ENCODE measurements at regions not wholly inside any gene's neighbourhood (a gene's known extent, or its start where the extent isn't known, plus 50 kb on each side); places are given as distances from the start of the nearest gene placed in this dataset.

DNA sequence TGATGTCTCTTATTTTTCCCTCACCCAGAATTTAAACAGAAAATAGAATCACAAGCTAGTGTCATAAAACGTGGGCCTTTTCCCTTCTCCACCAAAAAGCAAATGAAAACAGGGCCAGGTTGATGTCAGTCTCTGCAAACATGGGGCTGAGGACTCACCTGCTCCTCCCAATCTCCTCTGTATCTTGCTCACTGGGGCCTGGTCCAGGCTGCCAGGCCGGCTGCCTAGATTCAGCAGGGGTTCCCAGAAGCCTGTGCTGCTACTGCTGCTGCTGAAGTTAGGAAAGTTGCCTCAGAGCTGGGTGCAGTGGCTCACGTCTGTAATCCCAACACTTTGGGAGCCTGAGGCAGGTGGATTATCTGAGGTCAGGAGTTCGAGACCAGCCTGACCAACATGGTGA is 84.3 kb downstream of the PCDH1 start:
- DNase-seq (no peak), ATAC-seq (ENCODE audit: insufficient read depth, low FRiP score) (no peak)
- H3K9me3 ChIP-seq (ENCODE audit: control insufficient read depth in 4 of 4, insufficient read depth in 3 of 4, low read length in 3 of 4), result no peaks in the 10 kb centered on the region
- no peaks in the 10 kb centered on the region for H3K27me3 ChIP-seq (ENCODE audit: control insufficient read depth in 3 of 3, insufficient read depth in 3 of 3, low read length in 2 of 3)
- no peaks in the 10 kb centered on the region for H3K4me1 ChIP-seq (ENCODE audit: control insufficient read depth in 5 of 5, insufficient read depth in 5 of 5, low read length in 5 of 5)
- TF ChIP-seq, protein P1, sequence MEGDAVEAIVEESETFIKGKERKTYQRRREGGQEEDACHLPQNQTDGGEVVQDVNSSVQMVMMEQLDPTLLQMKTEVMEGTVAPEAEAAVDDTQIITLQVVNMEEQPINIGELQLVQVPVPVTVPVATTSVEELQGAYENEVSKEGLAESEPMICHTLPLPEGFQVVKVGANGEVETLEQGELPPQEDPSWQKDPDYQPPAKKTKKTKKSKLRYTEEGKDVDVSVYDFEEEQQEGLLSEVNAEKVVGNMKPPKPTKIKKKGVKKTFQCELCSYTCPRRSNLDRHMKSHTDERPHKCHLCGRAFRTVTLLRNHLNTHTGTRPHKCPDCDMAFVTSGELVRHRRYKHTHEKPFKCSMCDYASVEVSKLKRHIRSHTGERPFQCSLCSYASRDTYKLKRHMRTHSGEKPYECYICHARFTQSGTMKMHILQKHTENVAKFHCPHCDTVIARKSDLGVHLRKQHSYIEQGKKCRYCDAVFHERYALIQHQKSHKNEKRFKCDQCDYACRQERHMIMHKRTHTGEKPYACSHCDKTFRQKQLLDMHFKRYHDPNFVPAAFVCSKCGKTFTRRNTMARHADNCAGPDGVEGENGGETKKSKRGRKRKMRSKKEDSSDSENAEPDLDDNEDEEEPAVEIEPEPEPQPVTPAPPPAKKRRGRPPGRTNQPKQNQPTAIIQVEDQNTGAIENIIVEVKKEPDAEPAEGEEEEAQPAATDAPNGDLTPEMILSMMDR (IDR thresholded peaks at IDR 0.05; ENCODE audit: control extremely low read depth, extremely low read depth), result no peak
- H3K4me3 ChIP-seq, result no peak overlapping the region
- no peak overlapping the region for H3K27ac ChIP-seq (ENCODE audit: low read depth in 1 of 2, low read length in 1 of 2)
- no peaks in the 10 kb centered on the region for H3K36me3 ChIP-seq (ENCODE audit: control insufficient read depth in 4 of 4, insufficient read depth in 4 of 4, low read length in 4 of 4)
- WGBS, 2 donors, result 75 to 81% methylated on average over 4 of the region's 4 CpGs
- no peak overlapping the region for H3K9ac ChIP-seq (ENCODE audit: insufficient read depth in 1 of 2, low read length in 2 of 2)

DNA sequence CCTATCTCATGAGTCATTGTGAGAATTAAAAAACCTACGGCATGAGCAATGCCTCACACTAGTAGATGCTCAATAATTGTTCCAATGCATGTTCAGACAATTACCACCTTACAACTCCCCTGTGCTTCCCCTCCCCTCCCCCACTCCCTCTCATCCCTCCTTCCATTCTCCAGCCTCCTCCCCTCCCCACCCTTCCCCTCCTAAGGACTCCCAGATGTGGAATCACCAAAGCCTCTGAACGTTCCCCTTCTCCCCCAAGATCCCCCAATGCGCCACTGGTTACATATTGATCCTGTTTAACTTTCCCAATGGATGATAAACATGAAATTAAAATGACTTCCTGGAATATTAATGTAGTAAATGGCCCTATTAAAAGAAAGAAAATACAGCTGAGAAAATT is 84.8 kb downstream of the PCDH1 start:
- Histone ChIP-seq H3K9ac (ENCODE audit: insufficient read depth in 1 of 2, low read length in 2 of 2) (no peak overlapping the region), H3K9me3 (ENCODE audit: control insufficient read depth in 4 of 4, insufficient read depth in 3 of 4, low read length in 3 of 4) (no peaks in the 10 kb centered on the region), H3K4me3 (no peak overlapping the region), H3K27ac (ENCODE audit: low read depth in 1 of 2, low read length in 1 of 2) (no peak overlapping the region), H3K36me3 (ENCODE audit: control insufficient read depth in 4 of 4, insufficient read depth in 4 of 4, low read length in 4 of 4) (no peaks in the 10 kb centered on the region), H3K4me1 (ENCODE audit: control insufficient read depth in 5 of 5, insufficient read depth in 5 of 5, low read length in 5 of 5) (no peaks in the 10 kb centered on the region), H3K27me3 (ENCODE audit: control insufficient read depth in 3 of 3, insufficient read depth in 3 of 3, low read length in 2 of 3) (no peaks in the 10 kb centered on the region)
- TF ChIP-seq, protein P1 (IDR thresholded peaks at IDR 0.05; ENCODE audit: control extremely low read depth, extremely low read depth), result no peak
- 78 to 88% methylated on average over 3 of the region's 3 CpGs for WGBS, 2 donors
- ATAC-seq (ENCODE audit: insufficient read depth, low FRiP score) (no peak), DNase-seq (no peak)

DNA sequence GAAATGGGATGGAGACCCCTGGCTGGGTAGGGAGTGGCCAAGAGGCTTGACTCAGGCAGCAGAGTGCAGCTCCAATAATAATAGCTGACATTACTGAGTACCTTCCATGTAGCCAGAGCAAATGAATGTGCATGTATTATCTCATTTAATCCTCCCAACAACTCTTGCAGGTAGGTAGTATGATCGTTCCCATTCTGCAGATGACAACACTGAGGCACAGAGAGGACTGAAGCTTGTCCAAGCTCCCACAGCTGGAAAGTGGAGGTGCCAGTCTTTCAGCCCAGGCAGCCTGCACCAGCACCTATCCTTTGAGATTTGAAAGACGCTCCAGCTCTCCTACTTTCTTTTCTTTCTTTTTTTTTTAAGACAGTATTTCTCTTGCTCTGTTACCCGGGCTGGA is 87.6 kb downstream of the PCDH1 start:
- H3K27me3 ChIP-seq (ENCODE audit: control insufficient read depth in 3 of 3, insufficient read depth in 3 of 3, low read length in 2 of 3), result no peaks in the 10 kb centered on the region
- TF ChIP-seq, protein P1 (IDR thresholded peaks at IDR 0.05; ENCODE audit: control extremely low read depth, extremely low read depth), result no peak
- DNase-seq (no peak), ATAC-seq (ENCODE audit: insufficient read depth, low FRiP score) (no peak)
- no peak overlapping the region for H3K27ac ChIP-seq (ENCODE audit: low read depth in 1 of 2, low read length in 1 of 2)
- H3K9ac ChIP-seq (ENCODE audit: insufficient read depth in 1 of 2, low read length in 2 of 2), result no peak overlapping the region
- peaks cover 0 to 3% (median 0%) of the 10 kb centered on the region in 5 donors for H3K4me1 ChIP-seq (ENCODE audit: control insufficient read depth in 5 of 5, insufficient read depth in 5 of 5, low read length in 5 of 5)
- 86 to 87% methylated on average over 3 of the region's 3 CpGs for WGBS, 2 donors
- H3K9me3 ChIP-seq (ENCODE audit: control insufficient read depth in 4 of 4, insufficient read depth in 3 of 4, low read length in 3 of 4), result no peaks in the 10 kb centered on the region
- H3K36me3 ChIP-seq (ENCODE audit: control insufficient read depth in 4 of 4, insufficient read depth in 4 of 4, low read length in 4 of 4), result no peaks in the 10 kb centered on the region
- no peak overlapping the region for H3K4me3 ChIP-seq

DNA sequence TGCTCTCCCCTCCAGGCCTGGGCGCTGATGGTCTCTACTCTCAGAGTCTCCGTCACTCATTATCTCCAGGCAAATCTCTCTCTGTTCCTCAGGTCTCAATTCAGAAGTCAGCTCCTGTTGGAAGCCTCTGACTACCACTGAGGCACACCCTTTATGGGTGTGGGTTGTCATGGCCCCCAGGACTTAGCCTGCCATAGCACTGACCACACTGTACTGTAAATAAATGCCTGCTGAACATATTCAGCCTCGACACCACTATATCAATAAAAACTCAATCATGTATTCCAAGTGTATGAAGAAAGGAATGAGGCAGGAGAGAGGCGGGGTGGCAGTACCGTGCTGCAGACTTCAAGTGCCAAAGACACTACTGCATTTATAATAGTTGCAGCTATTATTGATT is 88.9 kb downstream of the PCDH1 start:
- no peak overlapping the region for H3K27ac ChIP-seq (ENCODE audit: low read depth in 1 of 2, low read length in 1 of 2)
- H3K9ac ChIP-seq (ENCODE audit: insufficient read depth in 1 of 2, low read length in 2 of 2), result no peak overlapping the region
- DNase-seq, result no peak
- no peak for ATAC-seq (ENCODE audit: insufficient read depth, low FRiP score)
- TF ChIP-seq, protein P1 (IDR thresholded peaks at IDR 0.05; ENCODE audit: control extremely low read depth, extremely low read depth), result no peak
- H3K27me3 ChIP-seq (ENCODE audit: control insufficient read depth in 3 of 3, insufficient read depth in 3 of 3, low read length in 2 of 3), result no peaks in the 10 kb centered on the region
- 77 to 86% methylated on average over 5 of the region's 5 CpGs for WGBS, 2 donors
- no peak overlapping the region for H3K4me3 ChIP-seq
- no peaks in the 10 kb centered on the region for H3K36me3 ChIP-seq (ENCODE audit: control insufficient read depth in 4 of 4, insufficient read depth in 4 of 4, low read length in 4 of 4)
- no peaks in the 10 kb centered on the region for H3K9me3 ChIP-seq (ENCODE audit: control insufficient read depth in 4 of 4, insufficient read depth in 3 of 4, low read length in 3 of 4)
- H3K4me1 ChIP-seq (ENCODE audit: control insufficient read depth in 5 of 5, insufficient read depth in 5 of 5, low read length in 5 of 5), result peaks cover 0 to 3% (median 0%) of the 10 kb centered on the region in 5 donors
